ENCODE measurements at regions not wholly inside any gene's neighbourhood (a gene's known extent, or its start where the extent isn't known, plus 50 kb on each side); places are given as distances from the start of the nearest gene placed in this dataset.

- Histone ChIP-seq H3K36me3 (ENCODE audit: low read depth) (no peaks in the 10 kb centered on the region), H3F3A (ENCODE audit: insufficient read depth, low read depth) (no peaks in the 10 kb centered on the region), H4K20me1 (ENCODE audit: insufficient read depth) (no peaks in the 10 kb centered on the region), H3K4me1 (replicated peaks; ENCODE audit: insufficient read depth) (no peaks in the 10 kb centered on the region), H3K4me3 (no peak overlapping the region), H3K27me3 (ENCODE audit: insufficient read depth, low read depth) (no peaks in the 10 kb centered on the region), H3K9me2 (ENCODE audit: insufficient read depth) (no peaks in the 10 kb centered on the region), H3K9me3 (ENCODE audit: insufficient read depth, low read depth) (no peaks in the 10 kb centered on the region), H2AFZ (no peak overlapping the region), H3K27ac (no peak overlapping the region), H3K79me2 (ENCODE audit: low read depth) (no peaks in the 10 kb centered on the region), H3K4me2 (no peak overlapping the region)
- BruUV-seq (replicated peaks), result no TSS peak
- POLR2A ChIA-PET (ENCODE audit: unreplicated experiment), result interaction anchor here (0.6 kb wide), 1 partner anchor 44 kb away, joined by 4 read pairs; no protein-coding TSS in a partner anchor
- intact Hi-C loops (cut with micrococcal nuclease; ENCODE audit: unreplicated experiment), result no loop called here
- DNase-seq, result no peak
- no peak for TF ChIP-seq EZH2 (IDR thresholded peaks at IDR 0.05; ENCODE audit: low read depth)
- no peak for TF ChIP-seq CTCF (conservative IDR thresholded peaks at IDR 0.05)
- CTCF ChIA-PET, result no interaction called here
Measured at GRCh38 chr4:14157262-14157661, 529.7 kb upstream of the BOD1L1 start.

GRCh38 chr4:14165222-14165920, 537.8 kb upstream of the BOD1L1 start:
- BruUV-seq (replicated peaks), result no TSS peak
- Histone ChIP-seq H3F3A (ENCODE audit: insufficient read depth, low read depth) (peaks cover 25% of the 10 kb centered on the region), H3K4me2 (no peak overlapping the region), H3K9me3 (ENCODE audit: insufficient read depth, low read depth) (no peaks in the 10 kb centered on the region; the same call in 1 of the 2 replicates), H3K4me1 (replicated peaks; ENCODE audit: insufficient read depth) (peaks cover 37% of the 10 kb centered on the region), H3K9me2 (ENCODE audit: insufficient read depth) (no peaks in the 10 kb centered on the region; the same call in 1 of the 2 replicates), H3K27ac (no peak overlapping the region), H3K27me3 (ENCODE audit: insufficient read depth, low read depth) (no peaks in the 10 kb centered on the region), H3K4me3 (no peak overlapping the region), H2AFZ (no peak overlapping the region), H4K20me1 (ENCODE audit: insufficient read depth) (no peaks in the 10 kb centered on the region), H3K36me3 (ENCODE audit: low read depth) (no peaks in the 10 kb centered on the region), H3K79me2 (ENCODE audit: low read depth) (no peaks in the 10 kb centered on the region)
- intact Hi-C loops (cut with micrococcal nuclease; ENCODE audit: unreplicated experiment), result loop anchor here (5.0 to 10.0 kb wide), 2 partner anchors 511 to 837 kb away; partner anchors contain the start of gene CPEB2
- DNase-seq, result no peak
- no peak for TF ChIP-seq CTCF (conservative IDR thresholded peaks at IDR 0.05)
- TF ChIP-seq EZH2 (IDR thresholded peaks at IDR 0.05; ENCODE audit: low read depth), result no peak
- CTCF ChIA-PET, result no interaction called here
- POLR2A ChIA-PET (ENCODE audit: unreplicated experiment), result no interaction called here

GRCh38 chr4:14167876-14168510, 540.5 kb upstream of the BOD1L1 start:
- DNase-seq, result peak in 1 of 2 experiments; percentile 94
- CTCF ChIA-PET, result interaction anchor here (0.8 kb wide), 1 partner anchor 201 kb away, joined by 12 read pairs; no protein-coding TSS in a partner anchor
- Histone ChIP-seq H3F3A (ENCODE audit: insufficient read depth, low read depth) (peaks cover 25% of the 10 kb centered on the region), H3K36me3 (ENCODE audit: low read depth) (no peaks in the 10 kb centered on the region), H3K4me3 (peak overlapping the region; percentile 41; the same call in 1 of the 2 replicates), H3K4me1 (replicated peaks; ENCODE audit: insufficient read depth) (peaks cover 37% of the 10 kb centered on the region), H3K79me2 (ENCODE audit: low read depth) (no peaks in the 10 kb centered on the region), H3K9me3 (ENCODE audit: insufficient read depth, low read depth) (no peaks in the 10 kb centered on the region; the same call in 1 of the 2 replicates), H3K4me2 (peak overlapping the region; percentile 68), H3K27ac (peak overlapping the region; percentile 99), H2AFZ (no peak overlapping the region; the same call in 1 of the 2 replicates), H3K9me2 (ENCODE audit: insufficient read depth) (no peaks in the 10 kb centered on the region; the same call in 1 of the 2 replicates), H4K20me1 (ENCODE audit: insufficient read depth) (no peaks in the 10 kb centered on the region), H3K27me3 (ENCODE audit: insufficient read depth, low read depth) (no peaks in the 10 kb centered on the region)
- intact Hi-C loops (cut with micrococcal nuclease; ENCODE audit: unreplicated experiment), result loop anchor here (1.0 to 10.0 kb wide), 6 partner anchors 179 to 834 kb away; partner anchors contain the start of gene CPEB2
- no TSS peak for BruUV-seq (replicated peaks)
- POLR2A ChIA-PET (ENCODE audit: unreplicated experiment), result interaction anchor here (0.6 kb wide), 1 partner anchor 246 kb away, joined by 23 read pairs; no protein-coding TSS in a partner anchor
- no peak for TF ChIP-seq CTCF (conservative IDR thresholded peaks at IDR 0.05)
- no peak for TF ChIP-seq EZH2 (IDR thresholded peaks at IDR 0.05; ENCODE audit: low read depth)
